SK-N-SH treated with all-trans-retinoic acid at 6 μM for 48 hours (cell line): ENCODE measurements at regions not wholly inside any gene's neighbourhood (a gene's known extent, or its start where the extent isn't known, plus 50 kb on each side); places are given as distances from the start of the nearest gene placed in this dataset.

Source experiments
- ATAC-seq: fragments of 200-7000 bp; cut with Tn5 transposase; 3 replicates; pipeline ENCODE4 v1.9.1; 2020; ENCODE audit warnings: mild to moderate bottlenecking, moderate library complexity
- ARNTL ChIP-seq: fragments of 450-650 bp; formaldehyde crosslinking; IDR thresholded peaks from 2 replicates; pipeline ENCODE4 v1.5.0; 2020; ENCODE audit warnings: low read depth, mild to moderate bottlenecking, moderate library complexity, borderline replicate concordance
- BACH2 ChIP-seq: fragments of 250-450 bp; sonication (Bioruptor Pico); IDR thresholded peaks from 2 replicates; pipeline ENCODE4 v1.9.0; 2021; ENCODE audit warnings: mild to moderate bottlenecking, borderline replicate concordance
- CREB5 ChIP-seq: fragments of 250-450 bp; sonication (Bioruptor Pico); IDR thresholded peaks from 2 replicates; pipeline ENCODE4 v1.5.1; 2020; ENCODE audit warnings: low read depth, mild to moderate bottlenecking, moderate library complexity
- CSDC2 ChIP-seq: fragments of 250-450 bp; sonication (Bioruptor Pico); IDR thresholded peaks from 2 replicates; pipeline ENCODE4 v1.5.0; 2020; ENCODE audit warnings: mild to moderate bottlenecking, moderate library complexity
- CSRNP3 ChIP-seq: fragments of 250-450 bp; sonication (Bioruptor Pico); IDR thresholded peaks from 2 replicates; pipeline ENCODE4 v1.5.1; 2021; ENCODE audit warnings: mild to moderate bottlenecking, moderate library complexity
- ESRRG ChIP-seq: fragments of 250-450 bp; sonication (Bioruptor Pico); IDR thresholded peaks from 2 replicates; pipeline ENCODE4 v1.6.1; 2021; ENCODE audit warnings: mild to moderate bottlenecking
- ISL1 ChIP-seq: fragments of 250-450 bp; sonication (Bioruptor Pico); IDR thresholded peaks from 2 replicates; pipeline ENCODE4 v2.1.2; 2022; ENCODE audit warnings: mild to moderate bottlenecking, moderate library complexity
- OSR1 ChIP-seq: fragments of 250-450 bp; sonication (Bioruptor Pico); IDR thresholded peaks from 2 replicates; pipeline ENCODE4 v1.8.0; 2022; ENCODE audit warnings: moderate library complexity, mild to moderate bottlenecking, inconsistent platforms
- PATZ1 ChIP-seq: fragments of 250-450 bp; sonication (Bioruptor Pico); IDR thresholded peaks from 2 replicates; pipeline ENCODE4 v1.8.0; 2020; ENCODE audit warnings: mild to moderate bottlenecking, moderate library complexity, borderline replicate concordance
- POU6F1 ChIP-seq: fragments of 250-450 bp; sonication (Bioruptor Pico); IDR thresholded peaks from 2 replicates; pipeline ENCODE4 v1.8.0; 2021; ENCODE audit warnings: low read depth, mild to moderate bottlenecking, moderate library complexity, borderline replicate concordance
- RARB ChIP-seq: fragments of 250-450 bp; sonication (Bioruptor Pico); IDR thresholded peaks from 2 replicates; pipeline ENCODE4 v1.8.0; 2021; ENCODE audit warnings: mild to moderate bottlenecking, moderate library complexity
- SNAI2 ChIP-seq: fragments of 250-450 bp; sonication (Bioruptor Pico); IDR thresholded peaks from 2 replicates; pipeline ENCODE4 v1.5.0; 2020; ENCODE audit warnings: mild to moderate bottlenecking, moderate library complexity
- TCF4 ChIP-seq: fragments of 250-450 bp; sonication (Bioruptor Pico); IDR thresholded peaks from 2 replicates; pipeline ENCODE4 v1.8.0; 2021; ENCODE audit warnings: mild to moderate bottlenecking, moderate library complexity, borderline replicate concordance
- TOX ChIP-seq: fragments of 250-450 bp; sonication (Bioruptor Pico); IDR thresholded peaks from 2 replicates; pipeline ENCODE4 v1.8.0; 2021; ENCODE audit warnings: mild to moderate bottlenecking, moderate library complexity, borderline replicate concordance
- ZC3H10 ChIP-seq: fragments of 250-450 bp; sonication (Bioruptor Pico); IDR thresholded peaks from 2 replicates; pipeline ENCODE4 v1.5.1; 2021; ENCODE audit warnings: mild to moderate bottlenecking, moderate library complexity
- ZFP3 ChIP-seq: fragments of 250-450 bp; sonication (Bioruptor Pico); IDR thresholded peaks from 2 replicates; pipeline ENCODE4 v1.5.0; 2020; ENCODE audit warnings: mild to moderate bottlenecking, moderate library complexity
- ZFP30 ChIP-seq: fragments of 450-650 bp; formaldehyde crosslinking; IDR thresholded peaks from 2 replicates; pipeline ENCODE4 v1.5.0; 2022; ENCODE audit warnings: mild to moderate bottlenecking, moderate library complexity
- ZNF565 ChIP-seq: fragments of 450-650 bp; formaldehyde crosslinking; conservative IDR thresholded peaks from 2 replicates; pipeline ENCODE4 v1.5.0; 2020; ENCODE audit warnings: low read depth, mild to moderate bottlenecking, moderate library complexity
- ZNF70 ChIP-seq: fragments of 450-650 bp; formaldehyde crosslinking; IDR thresholded peaks from 2 replicates; pipeline ENCODE4 v1.5.0; 2020; ENCODE audit warnings: mild to moderate bottlenecking, moderate library complexity
- ZNF8 ChIP-seq: fragments of 450-650 bp; formaldehyde crosslinking; IDR thresholded peaks from 2 replicates; pipeline ENCODE4 v1.5.0; 2020; ENCODE audit warnings: mild to moderate bottlenecking, moderate library complexity

GRCh38 chr3:66552846-66553245 is 52.0 kb upstream of the LRIG1 start:
- no peak for ATAC-seq
- no peak for TF ChIP-seq CSDC2 (CRISPR knock-in tag)
- no peak for TF ChIP-seq ESRRG
- no peak for TF ChIP-seq BACH2 (CRISPR knock-in tag)
- TF ChIP-seq ZNF8 (CRISPR knock-in tag) = no peak
- TF ChIP-seq ARNTL (CRISPR knock-in tag) = no peak
- no peak for TF ChIP-seq ZNF70 (CRISPR knock-in tag)
- no peak for TF ChIP-seq CSRNP3
- TF ChIP-seq CREB5 (CRISPR knock-in tag) = no peak
- no peak for TF ChIP-seq ISL1 (CRISPR knock-in tag)
- no peak for TF ChIP-seq SNAI2 (CRISPR knock-in tag)
- TF ChIP-seq ZC3H10 (CRISPR knock-in tag) = no peak
- no peak for TF ChIP-seq TOX (CRISPR knock-in tag)
- TF ChIP-seq PATZ1 (CRISPR knock-in tag) = no peak
- TF ChIP-seq ZFP3 (CRISPR knock-in tag) = no peak
- TF ChIP-seq ZNF565 (CRISPR knock-in tag) = no peak
- TF ChIP-seq ZFP30 = no peak

- TF ChIP-seq ESRRG (no peak), ZFP30 (no peak), ZNF565 (CRISPR knock-in tag) (no peak), ZNF8 (CRISPR knock-in tag) (no peak), ZC3H10 (CRISPR knock-in tag) (no peak), ARNTL (CRISPR knock-in tag) (no peak), POU6F1 (no peak), CSRNP3 (no peak), PATZ1 (CRISPR knock-in tag) (no peak), OSR1 (CRISPR knock-in tag) (no peak), BACH2 (CRISPR knock-in tag) (no peak)
- TF ChIP-seq, all 23 proteins: peak for 0
- no peak for ATAC-seq
Measured at GRCh38 chr3:66553441-66554113, 52.8 kb upstream of the LRIG1 start.

- ATAC-seq = no peak
- TF ChIP-seq ARNTL (CRISPR knock-in tag) (no peak), TOX (CRISPR knock-in tag) (no peak), BACH2 (CRISPR knock-in tag) (no peak), ZNF70 (CRISPR knock-in tag) (no peak), ZC3H10 (CRISPR knock-in tag) (no peak), RARB (no peak), OSR1 (CRISPR knock-in tag) (no peak), ZNF565 (CRISPR knock-in tag) (no peak), SNAI2 (CRISPR knock-in tag) (no peak), ZNF8 (CRISPR knock-in tag) (no peak), ISL1 (CRISPR knock-in tag) (no peak), TCF4 (no peak), ZFP3 (CRISPR knock-in tag) (no peak)
Measured at GRCh38 chr3:66554178-66554577, 53.4 kb upstream of the LRIG1 start.
